IPS-18a (cell line): ENCODE measurements at regions not wholly inside any gene's neighbourhood (a gene's known extent, or its start where the extent isn't known, plus 50 kb on each side); places are given as distances from the start of the nearest gene placed in this dataset.

Source experiments
- H3K27ac ChIP-seq: one replicate; pipeline ENCODE4 v1.5.1; 2013; ENCODE audit warnings: low read length
- H3K27me3 ChIP-seq: one replicate; pipeline ENCODE4 v1.6.1; 2013; ENCODE audit warnings: mild to moderate bottlenecking, low read length; ENCODE audit not compliant: control insufficient read depth, insufficient read depth
- H3K36me3 ChIP-seq: one replicate; pipeline ENCODE4 v1.6.1; 2013; ENCODE audit warnings: low read depth, low read length; ENCODE audit not compliant: control insufficient read depth
- H3K4me1 ChIP-seq: one replicate; pipeline ENCODE4 v1.6.1; 2013; ENCODE audit warnings: low read depth, low read length; ENCODE audit not compliant: control insufficient read depth
- H3K4me3 ChIP-seq: one replicate; pipeline ENCODE4 v1.5.1; 2013; ENCODE audit warnings: low read length
- H3K9ac ChIP-seq: one replicate; pipeline ENCODE4 v1.6.1; 2013; ENCODE audit warnings: mild to moderate bottlenecking, low read length, moderate library complexity
- H3K9me3 ChIP-seq: one replicate; pipeline ENCODE4 v1.6.1; 2013; ENCODE audit warnings: low read depth, low read length; ENCODE audit not compliant: control insufficient read depth

DNA sequence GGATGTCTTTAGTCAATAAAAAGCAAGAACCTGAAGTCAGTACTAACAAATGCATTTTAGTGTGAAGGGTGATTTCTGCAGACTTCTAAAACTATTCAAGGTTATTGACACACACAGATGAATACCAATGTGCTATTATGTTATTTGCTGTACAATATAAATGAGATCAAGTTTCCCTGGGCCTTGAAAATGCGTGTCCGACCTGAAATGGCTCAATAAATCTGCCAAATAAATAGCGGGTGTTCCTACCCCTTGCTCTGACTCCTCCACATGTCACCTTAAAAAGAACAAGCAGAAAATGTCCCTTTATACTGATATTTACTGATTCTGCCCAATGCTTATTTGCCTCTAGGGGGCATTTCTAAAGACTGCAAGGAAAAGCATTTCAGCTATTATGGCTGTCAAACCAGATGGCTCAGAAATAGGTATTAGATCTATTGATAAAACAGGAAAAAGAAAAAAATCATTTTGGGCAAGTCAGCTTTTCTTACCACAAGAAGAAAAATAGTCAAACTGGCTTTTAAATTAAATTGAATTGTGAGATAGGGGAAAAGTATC is 367.3 kb upstream of the KITLG start:
- no peaks in the 10 kb centered on the region for H3K36me3 ChIP-seq
- H3K9me3 ChIP-seq, result no peaks in the 10 kb centered on the region
- no peak overlapping the region for H3K9ac ChIP-seq
- no peak overlapping the region for H3K4me3 ChIP-seq
- peaks cover 24% of the 10 kb centered on the region for H3K27me3 ChIP-seq
- peaks cover 25% of the 10 kb centered on the region for H3K4me1 ChIP-seq
- no peak overlapping the region for H3K27ac ChIP-seq

DNA sequence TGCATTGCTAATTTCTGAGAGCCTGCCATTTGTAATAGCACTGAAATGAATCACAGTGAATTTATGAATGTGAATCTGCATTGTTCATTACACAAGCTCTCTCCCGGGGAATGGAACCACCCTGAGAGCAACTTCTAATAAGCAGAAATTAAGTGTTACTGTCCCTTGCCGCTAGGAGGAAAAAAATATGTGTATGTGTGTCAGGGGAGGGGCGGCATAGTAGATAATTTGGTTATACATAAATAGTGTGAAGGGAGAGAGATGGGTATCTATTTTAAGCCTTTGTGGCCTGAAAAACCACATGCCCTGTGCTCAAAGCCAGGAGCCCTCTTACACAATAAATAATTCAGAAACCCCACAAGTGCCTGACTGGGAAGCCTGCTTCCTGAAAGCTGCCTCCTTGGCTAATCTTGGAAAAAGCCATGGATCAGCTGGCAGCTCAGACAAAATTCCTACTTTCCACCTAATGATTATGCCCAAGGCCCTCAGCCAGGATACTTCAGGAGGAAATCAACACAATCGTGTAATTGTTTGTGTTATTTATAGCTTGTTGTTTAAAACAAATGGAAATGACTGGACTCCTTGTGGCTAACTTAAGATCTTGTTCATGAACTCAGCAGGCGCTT is 366.2 kb upstream of the KITLG start:
- Histone ChIP-seq H3K27ac (no peak overlapping the region), H3K9me3 (no peaks in the 10 kb centered on the region), H3K4me1 (peaks cover 15% of the 10 kb centered on the region), H3K27me3 (peaks cover 14% of the 10 kb centered on the region), H3K9ac (no peak overlapping the region), H3K36me3 (no peaks in the 10 kb centered on the region), H3K4me3 (no peak overlapping the region)

- H3K4me1 ChIP-seq, result peaks cover 6% of the 10 kb centered on the region
- no peaks in the 10 kb centered on the region for H3K9me3 ChIP-seq
- H3K36me3 ChIP-seq, result no peaks in the 10 kb centered on the region
- no peak overlapping the region for H3K9ac ChIP-seq
- peaks cover under 1% of the 10 kb centered on the region for H3K27me3 ChIP-seq
- no peak overlapping the region for H3K4me3 ChIP-seq
- no peak overlapping the region for H3K27ac ChIP-seq
Measured at GRCh38 chr12:88945051-88945732, 364.9 kb upstream of the KITLG start.

GRCh38 chr12:88944397-88944796 is 364.1 kb upstream of the KITLG start:
- no peak overlapping the region for H3K9ac ChIP-seq
- H3K4me3 ChIP-seq, result no peak overlapping the region
- no peaks in the 10 kb centered on the region for H3K27me3 ChIP-seq
- no peaks in the 10 kb centered on the region for H3K36me3 ChIP-seq
- H3K27ac ChIP-seq, result no peak overlapping the region
- H3K4me1 ChIP-seq, result peaks cover 6% of the 10 kb centered on the region
- H3K9me3 ChIP-seq, result no peaks in the 10 kb centered on the region

- Histone ChIP-seq H3K36me3 (no peaks in the 10 kb centered on the region), H3K4me1 (no peaks in the 10 kb centered on the region), H3K9me3 (no peaks in the 10 kb centered on the region), H3K9ac (no peak overlapping the region), H3K27me3 (no peaks in the 10 kb centered on the region), H3K27ac (no peak overlapping the region), H3K4me3 (no peak overlapping the region)
Measured at GRCh38 chr12:88940854-88941253, 360.6 kb upstream of the KITLG start.

DNA sequence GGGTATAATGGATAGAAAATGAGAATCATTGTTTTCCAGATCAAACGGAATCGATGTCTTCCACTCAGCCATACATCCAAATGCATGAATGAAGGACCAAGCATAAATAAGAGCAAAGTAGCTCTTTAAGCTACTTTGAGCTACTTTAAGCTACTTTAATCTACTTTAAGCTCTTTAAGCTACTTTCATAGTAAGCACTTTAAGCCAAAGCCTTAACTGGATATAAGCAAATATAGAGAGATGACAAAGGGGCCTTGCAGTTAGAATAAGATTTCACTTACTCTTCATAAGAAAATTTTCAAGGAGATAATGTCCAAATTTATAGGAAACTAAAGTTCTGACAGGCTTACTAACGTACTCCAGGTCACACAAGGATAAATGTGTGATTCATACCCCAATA is 355.6 kb upstream of the KITLG start:
- no peak overlapping the region for H3K27ac ChIP-seq
- no peaks in the 10 kb centered on the region for H3K9me3 ChIP-seq
- peaks cover 14% of the 10 kb centered on the region for H3K4me1 ChIP-seq
- no peak overlapping the region for H3K4me3 ChIP-seq
- no peaks in the 10 kb centered on the region for H3K27me3 ChIP-seq
- no peak overlapping the region for H3K9ac ChIP-seq
- no peaks in the 10 kb centered on the region for H3K36me3 ChIP-seq

- Histone ChIP-seq H3K4me3 (no peak overlapping the region), H3K4me1 (peaks cover 14% of the 10 kb centered on the region), H3K27ac (no peak overlapping the region), H3K9me3 (no peaks in the 10 kb centered on the region), H3K9ac (no peak overlapping the region), H3K27me3 (no peaks in the 10 kb centered on the region), H3K36me3 (no peaks in the 10 kb centered on the region)
Measured at GRCh38 chr12:88934163-88934747, 354.0 kb upstream of the KITLG start.

DNA sequence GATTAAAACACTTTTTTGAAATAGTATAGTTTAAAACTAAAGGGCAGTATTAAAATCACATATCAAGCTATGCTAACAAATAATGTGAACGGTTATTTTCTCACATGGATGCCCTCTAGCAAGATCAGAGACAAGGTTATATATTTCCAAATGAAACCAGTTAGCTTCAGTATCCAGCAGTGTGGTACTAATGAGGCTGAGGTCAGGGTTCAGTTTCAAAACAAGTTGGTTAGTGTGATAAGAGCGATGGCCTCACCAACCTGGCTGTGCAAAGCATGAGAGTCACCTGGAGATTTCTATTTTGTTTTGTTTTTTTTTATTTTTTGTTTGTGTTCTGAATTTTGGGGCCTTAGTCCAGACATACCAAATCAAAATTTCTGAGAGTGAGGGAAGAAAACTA is 352.2 kb upstream of the KITLG start:
- Histone ChIP-seq H3K36me3 (no peaks in the 10 kb centered on the region), H3K27me3 (no peaks in the 10 kb centered on the region), H3K9ac (no peak overlapping the region), H3K9me3 (no peaks in the 10 kb centered on the region), H3K4me1 (peaks cover 14% of the 10 kb centered on the region), H3K4me3 (no peak overlapping the region), H3K27ac (no peak overlapping the region)

DNA sequence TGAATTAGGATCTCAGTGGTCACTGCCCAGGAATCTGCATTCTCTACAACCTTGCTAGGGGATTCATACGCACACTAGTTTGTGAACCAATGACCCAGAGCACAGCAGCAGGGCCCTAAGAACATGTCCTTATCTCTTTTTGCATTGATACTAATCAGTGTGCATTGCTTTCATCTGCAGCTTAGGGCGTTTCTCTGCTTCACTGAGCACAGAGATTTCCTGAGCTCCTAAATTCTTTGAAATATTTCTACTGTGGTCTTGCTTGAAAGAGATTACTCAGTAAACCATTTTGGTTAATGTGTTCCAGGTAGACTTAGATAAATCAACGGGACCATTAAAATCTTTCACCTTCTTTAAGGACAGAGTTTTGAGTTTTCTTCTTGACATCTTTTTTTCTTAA is 351.3 kb upstream of the KITLG start:
- Histone ChIP-seq H3K4me1 (peaks cover 14% of the 10 kb centered on the region), H3K9ac (no peak overlapping the region), H3K4me3 (no peak overlapping the region), H3K27ac (no peak overlapping the region), H3K9me3 (no peaks in the 10 kb centered on the region), H3K27me3 (no peaks in the 10 kb centered on the region), H3K36me3 (no peaks in the 10 kb centered on the region)

- Histone ChIP-seq H3K36me3 (no peaks in the 10 kb centered on the region), H3K9ac (no peak overlapping the region), H3K4me3 (no peak overlapping the region), H3K9me3 (no peaks in the 10 kb centered on the region), H3K27ac (no peak overlapping the region), H3K4me1 (peaks cover 16% of the 10 kb centered on the region), H3K27me3 (no peaks in the 10 kb centered on the region)
Measured at GRCh38 chr12:88925454-88925853, 345.2 kb upstream of the KITLG start.

GRCh38 chr12:88924162-88924561 is 343.9 kb upstream of the KITLG start:
- H3K27ac ChIP-seq, result no peak overlapping the region

More at GRCh38 chr12:88924162-88924561, 343.9 kb upstream of the KITLG start:
- Histone ChIP-seq H3K9ac (no peak overlapping the region), H3K36me3 (no peaks in the 10 kb centered on the region), H3K9me3 (no peaks in the 10 kb centered on the region), H3K27me3 (no peaks in the 10 kb centered on the region), H3K4me1 (peaks cover 16% of the 10 kb centered on the region), H3K4me3 (no peak overlapping the region)
